ENCODE measurements at regions not wholly inside any gene's neighbourhood (a gene's known extent, or its start where the extent isn't known, plus 50 kb on each side); places are given as distances from the start of the nearest gene placed in this dataset.

DNA sequence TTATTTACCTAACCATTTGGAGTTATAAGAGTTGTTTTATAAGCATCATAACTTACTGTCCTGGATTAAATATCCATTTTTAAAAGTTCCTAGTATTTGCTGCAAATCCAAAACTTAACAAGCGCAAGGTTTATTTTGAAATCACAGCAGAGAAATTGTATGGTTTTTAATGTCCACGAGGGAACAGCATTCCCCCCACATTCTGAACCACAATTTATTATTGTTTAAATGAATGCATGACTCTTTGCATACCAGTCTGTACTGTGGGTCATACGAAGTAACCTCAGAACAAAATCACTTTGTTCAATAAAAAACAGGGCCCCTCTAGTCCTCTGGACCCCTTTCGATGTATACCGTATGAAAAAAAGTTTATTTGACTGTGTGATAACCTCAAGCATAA, 75.9 kb downstream of the DACT1 start:
- Histone ChIP-seq H3K27me3 (ENCODE audit: insufficient read depth, low read length) (no peaks in the 10 kb centered on the region), H3K9me2 (ENCODE audit: insufficient read depth) (no peaks in the 10 kb centered on the region), H3K4me3 (replicated peaks in 1 of 2; ENCODE audit: low read depth in 1 of 2, low read length in 2 of 2) (no peak overlapping the region), H3K27ac (ENCODE audit: low read depth, low read length) (no peak overlapping the region), H3K36me3 (ENCODE audit: control insufficient read depth in 1 of 2, insufficient read depth in 2 of 2, low read length in 2 of 2) (no peaks in the 10 kb centered on the region), H3K79me2 (ENCODE audit: insufficient read depth, low read length) (no peaks in the 10 kb centered on the region), H3K4me1 (ENCODE audit: control insufficient read depth in 1 of 2, insufficient read depth in 2 of 2, low read length in 2 of 2) (no peaks in the 10 kb centered on the region), H2AFZ (ENCODE audit: low read depth, low read length, poor library complexity, severe bottlenecking) (no peak overlapping the region), H3K9me3 (ENCODE audit: control insufficient read depth in 1 of 2, insufficient read depth in 1 of 2, low read depth in 1 of 2, low read length in 2 of 2) (no peaks in the 10 kb centered on the region), H3K9ac (ENCODE audit: low read length) (no peak overlapping the region), H3K4me2 (ENCODE audit: low read length) (no peak overlapping the region), H4K20me1 (ENCODE audit: insufficient read depth) (no peaks in the 10 kb centered on the region)
- ChIA-PET POLR2A (no interaction called here), CTCF (no interaction called here), RAD21 (ENCODE audit: low non-redundant PET in 1 of 2, low total read pairs in 2 of 2, uncharacterized antibody in 2 of 2, unreplicated experiment in 2 of 2) (no interaction called here)
- TF ChIP-seq CEBPB (IDR thresholded peaks at IDR 0.05; ENCODE audit: low read depth) (no peak), TCF7L2 (IDR thresholded peaks at IDR 0.05; ENCODE audit: borderline replicate concordance, extremely low read depth, insufficient read depth, insufficient read length) (no peak), CBX3 (IDR thresholded peaks at IDR 0.05; ENCODE audit: low read depth) (no peak), POLR2AphosphoS5 (IDR thresholded peaks at IDR 0.05; ENCODE audit: low read depth, low read length) (no peak)
- DNase-seq (ENCODE audit: low read depth, low spot score) (no peak), ATAC-seq (no peak)
- intact Hi-C loops (cut with micrococcal nuclease): no loop called here
- BruUV-seq (replicated peaks): no TSS peak

DNA sequence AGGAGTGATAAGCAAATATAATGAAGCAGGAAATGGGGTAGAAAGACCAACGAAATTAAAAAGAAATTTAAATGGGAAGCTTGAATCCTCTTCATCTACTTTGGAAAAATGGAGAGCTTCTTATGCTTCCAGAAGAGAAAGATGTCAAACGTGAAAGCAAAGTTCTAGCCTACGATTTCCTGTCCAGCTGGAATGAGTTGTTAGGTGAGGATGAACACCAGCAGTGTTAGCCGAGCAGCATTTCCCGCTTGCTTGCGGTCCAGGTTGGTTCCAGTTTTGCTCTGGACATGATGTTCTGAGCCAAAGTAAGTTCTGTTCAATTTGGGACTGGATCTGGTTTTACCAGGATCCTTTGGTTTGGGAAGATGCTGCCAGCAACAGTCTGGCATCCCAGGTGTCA, 78.9 kb downstream of the DACT1 start:
- H3K9me3 ChIP-seq (ENCODE audit: control insufficient read depth in 1 of 2, insufficient read depth in 1 of 2, low read depth in 1 of 2, low read length in 2 of 2): no peaks in the 10 kb centered on the region
- no peaks in the 10 kb centered on the region for H3K9me2 ChIP-seq (ENCODE audit: insufficient read depth)
- ATAC-seq (no peak), DNase-seq (ENCODE audit: low read depth, low spot score) (no peak)
- ChIA-PET RAD21 (ENCODE audit: low non-redundant PET in 1 of 2, low total read pairs in 2 of 2, uncharacterized antibody in 2 of 2, unreplicated experiment in 2 of 2) (no interaction called here), CTCF (no interaction called here), POLR2A (no interaction called here)
- no peaks in the 10 kb centered on the region for H3K4me1 ChIP-seq (ENCODE audit: control insufficient read depth in 1 of 2, insufficient read depth in 2 of 2, low read length in 2 of 2)
- no peaks in the 10 kb centered on the region for H3K36me3 ChIP-seq (ENCODE audit: control insufficient read depth in 1 of 2, insufficient read depth in 2 of 2, low read length in 2 of 2)
- TF ChIP-seq, protein P1, sequence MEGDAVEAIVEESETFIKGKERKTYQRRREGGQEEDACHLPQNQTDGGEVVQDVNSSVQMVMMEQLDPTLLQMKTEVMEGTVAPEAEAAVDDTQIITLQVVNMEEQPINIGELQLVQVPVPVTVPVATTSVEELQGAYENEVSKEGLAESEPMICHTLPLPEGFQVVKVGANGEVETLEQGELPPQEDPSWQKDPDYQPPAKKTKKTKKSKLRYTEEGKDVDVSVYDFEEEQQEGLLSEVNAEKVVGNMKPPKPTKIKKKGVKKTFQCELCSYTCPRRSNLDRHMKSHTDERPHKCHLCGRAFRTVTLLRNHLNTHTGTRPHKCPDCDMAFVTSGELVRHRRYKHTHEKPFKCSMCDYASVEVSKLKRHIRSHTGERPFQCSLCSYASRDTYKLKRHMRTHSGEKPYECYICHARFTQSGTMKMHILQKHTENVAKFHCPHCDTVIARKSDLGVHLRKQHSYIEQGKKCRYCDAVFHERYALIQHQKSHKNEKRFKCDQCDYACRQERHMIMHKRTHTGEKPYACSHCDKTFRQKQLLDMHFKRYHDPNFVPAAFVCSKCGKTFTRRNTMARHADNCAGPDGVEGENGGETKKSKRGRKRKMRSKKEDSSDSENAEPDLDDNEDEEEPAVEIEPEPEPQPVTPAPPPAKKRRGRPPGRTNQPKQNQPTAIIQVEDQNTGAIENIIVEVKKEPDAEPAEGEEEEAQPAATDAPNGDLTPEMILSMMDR (IDR thresholded peaks at IDR 0.05 in 2 of 3, conservative IDR thresholded peaks at IDR 0.05 in 1 of 3; ENCODE audit: borderline replicate concordance in 1 of 3, insufficient read depth in 1 of 3, low read depth in 2 of 3, low read length in 2 of 3): no peak
- TF ChIP-seq, protein P2, sequence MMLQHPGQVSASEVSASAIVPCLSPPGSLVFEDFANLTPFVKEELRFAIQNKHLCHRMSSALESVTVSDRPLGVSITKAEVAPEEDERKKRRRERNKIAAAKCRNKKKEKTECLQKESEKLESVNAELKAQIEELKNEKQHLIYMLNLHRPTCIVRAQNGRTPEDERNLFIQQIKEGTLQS (IDR thresholded peaks at IDR 0.05): no peak
- no peak for TF ChIP-seq RAD21 (IDR thresholded peaks at IDR 0.05; ENCODE audit: low read depth)
- TF ChIP-seq EZH2 (IDR thresholded peaks at IDR 0.05): no peak
- TF ChIP-seq YY1 (IDR thresholded peaks at IDR 0.05; ENCODE audit: extremely low read depth, insufficient replicate concordance, low read depth, low read length): no peak
- TF ChIP-seq EZH2phosphoT487 (IDR thresholded peaks at IDR 0.05; ENCODE audit: borderline replicate concordance): no peak
- TF ChIP-seq ELF1 (IDR thresholded peaks at IDR 0.05; ENCODE audit: borderline replicate concordance, low read depth): no peak
- no peak for TF ChIP-seq SP1 (IDR thresholded peaks at IDR 0.05; ENCODE audit: low read depth)
- TF ChIP-seq EGR1 (IDR thresholded peaks at IDR 0.05; ENCODE audit: low read depth): no peak
- TF ChIP-seq SIN3A (IDR thresholded peaks at IDR 0.05; ENCODE audit: low read depth): no peak
- TF ChIP-seq CBX3 (IDR thresholded peaks at IDR 0.05; ENCODE audit: low read depth): no peak
- TF ChIP-seq, protein P3, sequence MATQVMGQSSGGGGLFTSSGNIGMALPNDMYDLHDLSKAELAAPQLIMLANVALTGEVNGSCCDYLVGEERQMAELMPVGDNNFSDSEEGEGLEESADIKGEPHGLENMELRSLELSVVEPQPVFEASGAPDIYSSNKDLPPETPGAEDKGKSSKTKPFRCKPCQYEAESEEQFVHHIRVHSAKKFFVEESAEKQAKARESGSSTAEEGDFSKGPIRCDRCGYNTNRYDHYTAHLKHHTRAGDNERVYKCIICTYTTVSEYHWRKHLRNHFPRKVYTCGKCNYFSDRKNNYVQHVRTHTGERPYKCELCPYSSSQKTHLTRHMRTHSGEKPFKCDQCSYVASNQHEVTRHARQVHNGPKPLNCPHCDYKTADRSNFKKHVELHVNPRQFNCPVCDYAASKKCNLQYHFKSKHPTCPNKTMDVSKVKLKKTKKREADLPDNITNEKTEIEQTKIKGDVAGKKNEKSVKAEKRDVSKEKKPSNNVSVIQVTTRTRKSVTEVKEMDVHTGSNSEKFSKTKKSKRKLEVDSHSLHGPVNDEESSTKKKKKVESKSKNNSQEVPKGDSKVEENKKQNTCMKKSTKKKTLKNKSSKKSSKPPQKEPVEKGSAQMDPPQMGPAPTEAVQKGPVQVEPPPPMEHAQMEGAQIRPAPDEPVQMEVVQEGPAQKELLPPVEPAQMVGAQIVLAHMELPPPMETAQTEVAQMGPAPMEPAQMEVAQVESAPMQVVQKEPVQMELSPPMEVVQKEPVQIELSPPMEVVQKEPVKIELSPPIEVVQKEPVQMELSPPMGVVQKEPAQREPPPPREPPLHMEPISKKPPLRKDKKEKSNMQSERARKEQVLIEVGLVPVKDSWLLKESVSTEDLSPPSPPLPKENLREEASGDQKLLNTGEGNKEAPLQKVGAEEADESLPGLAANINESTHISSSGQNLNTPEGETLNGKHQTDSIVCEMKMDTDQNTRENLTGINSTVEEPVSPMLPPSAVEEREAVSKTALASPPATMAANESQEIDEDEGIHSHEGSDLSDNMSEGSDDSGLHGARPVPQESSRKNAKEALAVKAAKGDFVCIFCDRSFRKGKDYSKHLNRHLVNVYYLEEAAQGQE (IDR thresholded peaks at IDR 0.05; ENCODE audit: low read depth): no peak
- BruUV-seq (replicated peaks): no TSS peak
- H3K27ac ChIP-seq (ENCODE audit: low read depth, low read length): no peak overlapping the region
- no peaks in the 10 kb centered on the region for H3K79me2 ChIP-seq (ENCODE audit: insufficient read depth, low read length)
- no peak overlapping the region for H3K9ac ChIP-seq (ENCODE audit: low read length)
- intact Hi-C loops (cut with micrococcal nuclease): no loop called here
- H3K4me2 ChIP-seq (ENCODE audit: low read length): no peak overlapping the region
- H4K20me1 ChIP-seq (ENCODE audit: insufficient read depth): no peaks in the 10 kb centered on the region
- no peak overlapping the region for H3K4me3 ChIP-seq (replicated peaks in 1 of 2; ENCODE audit: low read depth in 1 of 2, low read length in 2 of 2)
- no peak overlapping the region for H2AFZ ChIP-seq (ENCODE audit: low read depth, low read length, poor library complexity, severe bottlenecking)
- no peaks in the 10 kb centered on the region for H3K27me3 ChIP-seq (ENCODE audit: insufficient read depth, low read length)
